HFFc6 (cell line): ENCODE measurements at regions not wholly inside any gene's neighbourhood (a gene's known extent, or its start where the extent isn't known, plus 50 kb on each side); places are given as distances from the start of the nearest gene placed in this dataset.

ENCODE experiments used
- DNase-seq: peaks from one replicate; pipeline ENCODE4 v3.0.0-alpha.2; 2018
- H3K27ac Mint-ChIP-seq: 2 replicates; pipeline ENCODE4 v1.8.0; 2020; ENCODE audit warnings: mild to moderate bottlenecking, mixed read lengths
- H3K27me3 Mint-ChIP-seq: 2 replicates; pipeline ENCODE4 v1.8.0; 2021; ENCODE audit warnings: mild to moderate bottlenecking, moderate library complexity, mixed read lengths; ENCODE audit not compliant: insufficient read depth
- H3K36me3 Mint-ChIP-seq: 2 replicates; pipeline ENCODE4 v1.8.0; 2021; ENCODE audit warnings: low read depth, mixed read lengths
- H3K4me1 Mint-ChIP-seq: 2 replicates; pipeline ENCODE4 v1.8.0; 2020; ENCODE audit warnings: low read depth, mixed read lengths
- H3K4me3 Mint-ChIP-seq: 2 replicates; pipeline ENCODE4 v1.8.0; 2020; ENCODE audit warnings: mild to moderate bottlenecking, moderate library complexity, mixed read lengths
- H3K9me3 Mint-ChIP-seq: 2 replicates; pipeline ENCODE4 v1.8.0; 2020; ENCODE audit warnings: mild to moderate bottlenecking, mixed read lengths
- CTCF ChIP-seq: fragments of 200-600 bp; sonication (generic); IDR thresholded peaks from 2 replicates; pipeline ENCODE4 v1.5.0; 2021; ENCODE audit warnings: antibody characterized with exemption, mild to moderate bottlenecking

DNA sequence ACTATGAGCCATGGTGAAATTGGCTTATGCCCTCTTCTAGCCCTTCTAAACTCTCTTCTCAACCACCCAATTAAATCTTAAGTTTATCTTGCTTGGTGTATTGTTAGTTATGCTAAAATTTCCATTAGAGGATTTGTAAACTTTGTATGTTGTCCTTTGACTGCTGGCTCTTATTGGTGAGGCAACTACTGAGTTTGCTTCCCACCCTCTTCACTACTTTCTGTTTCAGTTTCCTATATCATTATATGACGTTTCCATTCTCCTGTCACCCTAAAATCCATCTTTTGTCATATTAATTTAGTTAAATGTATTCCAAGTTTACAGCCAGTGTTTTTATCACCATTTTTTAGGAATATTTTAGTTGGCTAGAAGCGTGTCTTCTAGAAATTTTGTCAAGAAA, 80.9 kb upstream of the VWC2 start:
- no peak for DNase-seq
- no peak for TF ChIP-seq CTCF
- Mint-ChIP-seq H3K36me3 (no peaks in the 10 kb centered on the region), H3K27ac (no peak overlapping the region), H3K9me3 (peaks cover 38% of the 10 kb centered on the region), H3K4me3 (no peak overlapping the region), H3K27me3 (no peaks in the 10 kb centered on the region; the same call in 1 of the 2 replicates), H3K4me1 (no peaks in the 10 kb centered on the region)

GRCh38 chr7:49695971-49696370, 77.5 kb upstream of the VWC2 start:
- no peak overlapping the region for H3K27ac Mint-ChIP-seq
- no peak overlapping the region for H3K4me3 Mint-ChIP-seq
- H3K9me3 Mint-ChIP-seq = peaks cover 44% of the 10 kb centered on the region
- no peak for DNase-seq
- no peaks in the 10 kb centered on the region for H3K36me3 Mint-ChIP-seq
- no peak for TF ChIP-seq CTCF
- H3K4me1 Mint-ChIP-seq = no peaks in the 10 kb centered on the region
- no peaks in the 10 kb centered on the region; the same call in 1 of the 2 replicates for H3K27me3 Mint-ChIP-seq

DNA sequence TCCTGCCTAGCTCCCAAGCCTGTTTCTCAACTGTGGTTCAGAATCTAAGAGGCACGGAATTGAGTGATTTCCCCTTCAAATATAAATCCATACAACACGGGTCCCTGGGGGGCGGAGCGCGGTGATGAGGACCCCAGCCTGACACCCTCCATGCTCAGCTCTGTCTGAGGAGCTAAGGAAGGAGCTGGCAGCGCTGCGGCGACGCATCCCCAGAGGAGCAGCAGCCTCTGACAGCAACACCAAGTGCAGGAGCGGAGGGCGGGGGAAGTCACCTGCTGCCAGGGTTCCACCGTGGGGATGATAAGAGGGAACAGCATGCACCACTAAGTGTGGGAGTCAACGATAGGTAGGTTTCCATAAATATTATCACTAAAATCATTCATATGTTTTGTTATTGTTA, 72.6 kb upstream of the VWC2 start:
- Mint-ChIP-seq H3K36me3 (no peaks in the 10 kb centered on the region), H3K9me3 (peaks cover 37% of the 10 kb centered on the region), H3K4me3 (no peak overlapping the region), H3K4me1 (no peaks in the 10 kb centered on the region), H3K27me3 (no peaks in the 10 kb centered on the region), H3K27ac (no peak overlapping the region)
- no peak for TF ChIP-seq CTCF
- no peak for DNase-seq

DNA sequence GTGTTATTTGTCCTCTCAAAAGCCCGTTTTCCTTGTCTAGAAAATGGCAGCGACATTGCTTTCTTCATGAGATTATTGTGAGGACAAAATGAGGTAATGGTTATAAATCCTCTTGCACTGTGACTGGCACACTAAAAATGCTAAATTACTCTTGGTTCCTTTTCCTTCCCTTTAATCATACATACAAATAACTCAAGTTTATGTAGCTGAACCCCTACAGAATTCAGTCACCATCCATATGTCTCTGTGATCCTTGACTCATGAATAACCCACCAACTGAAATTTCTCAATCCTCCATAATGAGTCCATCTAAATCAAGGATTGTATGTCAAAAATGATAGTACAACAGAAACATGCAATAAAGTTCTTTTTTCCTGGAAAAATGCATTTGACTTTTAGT, 71.3 kb upstream of the VWC2 start:
- TF ChIP-seq CTCF = no peak
- Mint-ChIP-seq H3K9me3 (peaks cover 42% of the 10 kb centered on the region), H3K4me1 (no peaks in the 10 kb centered on the region), H3K27me3 (no peaks in the 10 kb centered on the region), H3K4me3 (no peak overlapping the region), H3K27ac (no peak overlapping the region), H3K36me3 (no peaks in the 10 kb centered on the region)
- no peak for DNase-seq

DNA sequence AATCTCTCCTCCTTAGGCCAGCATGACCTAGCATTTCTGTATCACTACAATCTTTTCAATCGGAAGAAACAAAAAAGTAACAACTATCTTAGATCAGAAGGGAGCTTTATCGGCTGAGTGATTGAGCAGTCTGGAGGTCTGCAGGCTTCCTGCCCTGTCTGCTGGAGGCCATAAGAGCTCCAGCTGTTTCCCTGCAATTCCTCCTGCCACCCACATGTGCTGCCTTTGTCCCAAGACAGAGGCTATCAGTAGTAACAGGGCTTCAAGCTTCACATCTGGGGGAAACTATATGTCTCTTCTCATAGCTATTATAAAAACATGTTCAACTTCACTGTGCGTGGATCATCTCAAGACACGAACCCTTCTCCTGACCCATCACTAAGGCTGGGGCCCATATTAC, 70.1 kb upstream of the VWC2 start:
- Mint-ChIP-seq H3K27me3 (no peaks in the 10 kb centered on the region), H3K9me3 (peaks cover 46% of the 10 kb centered on the region), H3K4me1 (no peaks in the 10 kb centered on the region), H3K36me3 (no peaks in the 10 kb centered on the region), H3K27ac (no peak overlapping the region), H3K4me3 (no peak overlapping the region)
- no peak for TF ChIP-seq CTCF
- DNase-seq = no peak

- Mint-ChIP-seq H3K4me1 (no peaks in the 10 kb centered on the region), H3K36me3 (no peaks in the 10 kb centered on the region), H3K4me3 (no peak overlapping the region), H3K27ac (no peak overlapping the region), H3K9me3 (peaks cover 52% of the 10 kb centered on the region), H3K27me3 (no peaks in the 10 kb centered on the region)
- TF ChIP-seq CTCF = no peak
- DNase-seq = no peak
Observed at GRCh38 chr7:49703881-49704280, 69.6 kb upstream of the VWC2 start.
